KMS-11 (cell line): ENCODE measurements at regions not wholly inside any gene's neighbourhood (a gene's known extent, or its start where the extent isn't known, plus 50 kb on each side); places are given as distances from the start of the nearest gene placed in this dataset.

Source experiments
- H2AFZ ChIP-seq: fragments of 200-600 bp; sonication (generic); 2 replicates; pipeline ENCODE4 v1.6.1; 2016; ENCODE audit warnings: antibody characterized with exemption, mixed run types, low read depth
- H3K27ac ChIP-seq: fragments of 200-600 bp; sonication (generic); 2 replicates; pipeline ENCODE4 v1.6.1; 2016; ENCODE audit warnings: mild to moderate bottlenecking, mixed run types
- H3K27me3 ChIP-seq: fragments of 200-600 bp; sonication (generic); 2 replicates; pipeline ENCODE4 v1.6.1; 2017; ENCODE audit warnings: mild to moderate bottlenecking, low read depth, mixed run types, moderate library complexity; ENCODE audit not compliant: insufficient read depth
- H3K36me3 ChIP-seq: fragments of 200-600 bp; sonication (generic); 2 replicates; pipeline ENCODE4 v1.6.1; 2017; ENCODE audit warnings: mild to moderate bottlenecking, mixed run types; ENCODE audit not compliant: insufficient read depth
- H3K4me1 ChIP-seq: fragments of 200-600 bp; sonication (generic); 2 replicates; pipeline ENCODE4 v1.6.1; 2016; ENCODE audit warnings: mild to moderate bottlenecking, low read depth, mixed run types; ENCODE audit not compliant: poor library complexity, severe bottlenecking
- H3K4me2 ChIP-seq: fragments of 200-600 bp; sonication (generic); 2 replicates; pipeline ENCODE4 v1.7.0; 2016; ENCODE audit warnings: mild to moderate bottlenecking, mixed run types
- H3K4me3 ChIP-seq: fragments of 200-600 bp; sonication (generic); IDR thresholded peaks from 2 replicates; pipeline ENCODE4 v1.6.1; 2017; ENCODE audit warnings: low read depth, low read length, mixed read lengths; ENCODE audit not compliant: insufficient read depth
- H3K79me2 ChIP-seq: fragments of 200-600 bp; sonication (generic); 2 replicates; pipeline ENCODE4 v1.6.1; 2016; ENCODE audit warnings: low read depth, mixed run types; ENCODE audit not compliant: insufficient read depth
- H3K9ac ChIP-seq: fragments of 200-600 bp; sonication (generic); 2 replicates; pipeline ENCODE4 v1.6.1; 2016; ENCODE audit warnings: mild to moderate bottlenecking, mixed run types
- H4K20me1 ChIP-seq: fragments of 200-600 bp; sonication (generic); 2 replicates; pipeline ENCODE4 v1.6.1; 2016; ENCODE audit warnings: mild to moderate bottlenecking, mixed run types; ENCODE audit not compliant: insufficient read depth
- CTCF ChIP-seq: fragments of 200-600 bp; sonication (generic); conservative IDR thresholded peaks from 2 replicates; pipeline ENCODE4 v1.6.1; 2017; ENCODE audit warnings: low read depth, mild to moderate bottlenecking, antibody characterized with exemption, low read length, moderate library complexity, mixed read lengths

- Histone ChIP-seq H3K27me3 (no peaks in the 10 kb centered on the region), H3K79me2 (no peaks in the 10 kb centered on the region), H3K4me1 (no peaks in the 10 kb centered on the region), H2AFZ (no peak overlapping the region), H3K36me3 (no peaks in the 10 kb centered on the region), H3K9ac (no peak overlapping the region), H3K27ac (no peak overlapping the region), H4K20me1 (no peaks in the 10 kb centered on the region), H3K4me3 (no peak overlapping the region), H3K4me2 (no peak overlapping the region)
- no peak for TF ChIP-seq CTCF
Observed at GRCh38 chr7:35334506-35334905, 80.6 kb upstream of the TBX20 start.

GRCh38 chr7:35333265-35333664 is 79.4 kb upstream of the TBX20 start:
- Histone ChIP-seq H3K4me2 (no peak overlapping the region), H2AFZ (no peak overlapping the region), H3K79me2 (no peaks in the 10 kb centered on the region), H3K27ac (no peak overlapping the region), H3K9ac (no peak overlapping the region), H3K4me1 (no peaks in the 10 kb centered on the region), H3K27me3 (no peaks in the 10 kb centered on the region), H3K4me3 (no peak overlapping the region), H4K20me1 (no peaks in the 10 kb centered on the region), H3K36me3 (no peaks in the 10 kb centered on the region)
- no peak for TF ChIP-seq CTCF

- no peaks in the 10 kb centered on the region for H4K20me1 ChIP-seq
- H3K36me3 ChIP-seq, result no peaks in the 10 kb centered on the region
- H3K4me1 ChIP-seq, result no peaks in the 10 kb centered on the region
- H2AFZ ChIP-seq, result no peak overlapping the region
- TF ChIP-seq CTCF, result no peak
- no peak overlapping the region for H3K27ac ChIP-seq
- H3K9ac ChIP-seq, result no peak overlapping the region
- H3K4me2 ChIP-seq, result no peak overlapping the region
- H3K27me3 ChIP-seq, result no peaks in the 10 kb centered on the region
- no peak overlapping the region for H3K4me3 ChIP-seq
- no peaks in the 10 kb centered on the region for H3K79me2 ChIP-seq
Observed at GRCh38 chr7:35331730-35332678, 78.1 kb upstream of the TBX20 start.

- H4K20me1 ChIP-seq, result no peaks in the 10 kb centered on the region
- H3K36me3 ChIP-seq, result no peaks in the 10 kb centered on the region
- H3K4me3 ChIP-seq, result no peak overlapping the region
- H3K27ac ChIP-seq, result no peak overlapping the region
- H3K4me2 ChIP-seq, result no peak overlapping the region
- no peak for TF ChIP-seq CTCF
- H3K4me1 ChIP-seq, result no peaks in the 10 kb centered on the region
- no peak overlapping the region for H2AFZ ChIP-seq
- no peaks in the 10 kb centered on the region for H3K79me2 ChIP-seq
- H3K9ac ChIP-seq, result no peak overlapping the region
- H3K27me3 ChIP-seq, result no peaks in the 10 kb centered on the region
Observed at GRCh38 chr7:35329026-35329425, 75.1 kb upstream of the TBX20 start.
